Activated T-helper 2 cell treated with anti-CD3 and anti-CD28 coated beads, Interferon-gamma antibody, Interleukin-2, Interleukin-4, amounts not matched to agents 10 μg/mL and 5 μg/mL and 100 μg/mL, durations not matched to agents 14 hours and 24 hours and 36 hours (primary cell): ENCODE measurements at regions not wholly inside any gene's neighbourhood (a gene's known extent, or its start where the extent isn't known, plus 50 kb on each side); places are given as distances from the start of the nearest gene placed in this dataset.
"Not testable (repeated sequence)": the region's sequence is repeated elsewhere in the genome, so short reads cannot be mapped to it uniquely, and the experiment has no call there.

Experiments used
- DNase-seq: peaks from one replicate; pipeline ENCODE4 v3.0.0; 2021; ENCODE audit warnings: low spot score
- H3K27ac Mint-ChIP-seq: one replicate; pipeline ENCODE4 v1.8.0; 2021; ENCODE audit warnings: mixed read lengths
- H3K27me3 Mint-ChIP-seq: one replicate; pipeline ENCODE4 v1.8.0; 2021; ENCODE audit warnings: low read depth, mixed read lengths
- H3K36me3 Mint-ChIP-seq: one replicate; pipeline ENCODE4 v1.8.0; 2021; ENCODE audit warnings: low read depth, mixed read lengths
- H3K4me1 Mint-ChIP-seq: one replicate; pipeline ENCODE4 v1.8.0; 2021; ENCODE audit warnings: low read depth, mixed read lengths
- H3K4me3 Mint-ChIP-seq: one replicate; pipeline ENCODE4 v1.8.0; 2021; ENCODE audit warnings: low read depth, mild to moderate bottlenecking, moderate library complexity, mixed read lengths
- H3K9me3 Mint-ChIP-seq: one replicate; pipeline ENCODE4 v1.8.0; 2021; ENCODE audit warnings: mixed read lengths
- intact Hi-C: fragments of 100-400 bp; cut with micrococcal nuclease; formaldehyde crosslinking; loops from one replicate; pipeline ENCODE4 v1.15.1; 2023

GRCh38 chr4:52372269-52372668 is 286.8 kb downstream of the USP46 start:
- no peaks in the 10 kb centered on the region for H3K36me3 Mint-ChIP-seq
- no peaks in the 10 kb centered on the region for H3K9me3 Mint-ChIP-seq
- intact Hi-C loops = no loop called here
- no peak for DNase-seq
- H3K4me1 Mint-ChIP-seq = no peaks in the 10 kb centered on the region
- no peak overlapping the region for H3K4me3 Mint-ChIP-seq
- H3K27me3 Mint-ChIP-seq = no peaks in the 10 kb centered on the region
- H3K27ac Mint-ChIP-seq = no peak overlapping the region

- no peak overlapping the region for H3K4me3 Mint-ChIP-seq
- H3K36me3 Mint-ChIP-seq = no peaks in the 10 kb centered on the region
- no peak for DNase-seq
- intact Hi-C loops = no loop called here
- no peaks in the 10 kb centered on the region for H3K4me1 Mint-ChIP-seq
- H3K27ac Mint-ChIP-seq = no peak overlapping the region
- H3K27me3 Mint-ChIP-seq = no peaks in the 10 kb centered on the region
- H3K9me3 Mint-ChIP-seq = no peaks in the 10 kb centered on the region
These were observed 286.4 kb downstream of the USP46 start for GRCh38 chr4:52372747-52373146.

GRCh38 chr4:52373650-52374049 is 285.5 kb downstream of the USP46 start:
- Mint-ChIP-seq H3K27me3 (no peaks in the 10 kb centered on the region), H3K9me3 (no peaks in the 10 kb centered on the region), H3K36me3 (no peaks in the 10 kb centered on the region), H3K4me1 (no peaks in the 10 kb centered on the region), H3K27ac (no peak overlapping the region), H3K4me3 (no peak overlapping the region)
- intact Hi-C loops = no loop called here
- no peak for DNase-seq

- Mint-ChIP-seq H3K27me3 (no peaks in the 10 kb centered on the region), H3K9me3 (no peaks in the 10 kb centered on the region), H3K4me3 (no peak overlapping the region), H3K4me1 (no peaks in the 10 kb centered on the region), H3K27ac (no peak overlapping the region), H3K36me3 (no peaks in the 10 kb centered on the region)
- intact Hi-C loops = loop anchor here (5.0 kb wide), 1 partner anchor 1857 kb away; no protein-coding TSS in a partner anchor
- no peak for DNase-seq
These were observed 284.2 kb downstream of the USP46 start for GRCh38 chr4:52374877-52375276.

GRCh38 chr4:52376132-52376704 is 282.9 kb downstream of the USP46 start:
- DNase-seq = no peak
- H3K9me3 Mint-ChIP-seq = no peaks in the 10 kb centered on the region
- H3K27me3 Mint-ChIP-seq = no peaks in the 10 kb centered on the region
- H3K36me3 Mint-ChIP-seq = no peaks in the 10 kb centered on the region
- H3K4me1 Mint-ChIP-seq = no peaks in the 10 kb centered on the region
- H3K27ac Mint-ChIP-seq = no peak overlapping the region
- H3K4me3 Mint-ChIP-seq = no peak overlapping the region
- intact Hi-C loops = loop anchor here (5.0 kb wide), 1 partner anchor 1856 kb away; no protein-coding TSS in a partner anchor

- H3K4me3 Mint-ChIP-seq = no peak overlapping the region
- intact Hi-C loops = loop anchor here (5.0 kb wide), 1 partner anchor 1855 kb away; no protein-coding TSS in a partner anchor
- H3K4me1 Mint-ChIP-seq = no peaks in the 10 kb centered on the region
- H3K27ac Mint-ChIP-seq = no peak overlapping the region
- no peaks in the 10 kb centered on the region for H3K36me3 Mint-ChIP-seq
- DNase-seq = no peak
- H3K9me3 Mint-ChIP-seq = no peaks in the 10 kb centered on the region
- no peaks in the 10 kb centered on the region for H3K27me3 Mint-ChIP-seq
These were observed 281.5 kb downstream of the USP46 start for GRCh38 chr4:52377563-52377962.

- Mint-ChIP-seq H3K27ac (no peak overlapping the region), H3K27me3 (no peaks in the 10 kb centered on the region), H3K4me1 (no peaks in the 10 kb centered on the region), H3K36me3 (no peaks in the 10 kb centered on the region), H3K4me3 (no peak overlapping the region), H3K9me3 (peaks cover 19% of the 10 kb centered on the region)
- intact Hi-C loops = no loop called here
- DNase-seq = no peak
These were observed 251.6 kb downstream of the USP46 start for GRCh38 chr4:52407545-52407944.

GRCh38 chr4:52408032-52408431 is 251.1 kb downstream of the USP46 start:
- no peak for DNase-seq
- H3K9me3 Mint-ChIP-seq = peaks cover 23% of the 10 kb centered on the region
- no peaks in the 10 kb centered on the region for H3K27me3 Mint-ChIP-seq
- H3K27ac Mint-ChIP-seq = no peak overlapping the region
- intact Hi-C loops = no loop called here
- no peak overlapping the region for H3K4me3 Mint-ChIP-seq
- no peaks in the 10 kb centered on the region for H3K4me1 Mint-ChIP-seq
- no peaks in the 10 kb centered on the region for H3K36me3 Mint-ChIP-seq

GRCh38 chr4:52408471-52408870 is 250.6 kb downstream of the USP46 start:
- intact Hi-C loops = no loop called here
- H3K4me1 Mint-ChIP-seq = no peaks in the 10 kb centered on the region
- no peaks in the 10 kb centered on the region for H3K36me3 Mint-ChIP-seq
- H3K4me3 Mint-ChIP-seq = no peak overlapping the region
- no peak for DNase-seq
- H3K27me3 Mint-ChIP-seq = no peaks in the 10 kb centered on the region
- no peak overlapping the region for H3K27ac Mint-ChIP-seq
- H3K9me3 Mint-ChIP-seq = peaks cover 24% of the 10 kb centered on the region

- H3K27me3 Mint-ChIP-seq, DNase-seq, H3K4me1 Mint-ChIP-seq, intact Hi-C loops, H3K27ac Mint-ChIP-seq, H3K4me3 Mint-ChIP-seq, H3K36me3 Mint-ChIP-seq: not testable (repeated sequence)
- H3K9me3 Mint-ChIP-seq = peaks cover 24% of the 10 kb centered on the region
These were observed 249.3 kb downstream of the USP46 start for GRCh38 chr4:52409766-52410165.

GRCh38 chr4:52410971-52411370 is 248.1 kb downstream of the USP46 start:
- no peak for DNase-seq
- Mint-ChIP-seq H3K4me3 (no peak overlapping the region), H3K27me3 (no peaks in the 10 kb centered on the region), H3K4me1 (no peaks in the 10 kb centered on the region), H3K27ac (no peak overlapping the region), H3K36me3 (no peaks in the 10 kb centered on the region), H3K9me3 (peaks cover 24% of the 10 kb centered on the region)
- intact Hi-C loops = no loop called here

GRCh38 chr4:52420330-52420729 is 238.8 kb downstream of the USP46 start:
- no peaks in the 10 kb centered on the region for H3K9me3 Mint-ChIP-seq
- no peaks in the 10 kb centered on the region for H3K36me3 Mint-ChIP-seq
- intact Hi-C loops = no loop called here
- no peak overlapping the region for H3K27ac Mint-ChIP-seq
- no peak overlapping the region for H3K4me3 Mint-ChIP-seq
- H3K4me1 Mint-ChIP-seq = no peaks in the 10 kb centered on the region
- no peak for DNase-seq
- H3K27me3 Mint-ChIP-seq = no peaks in the 10 kb centered on the region

GRCh38 chr4:52421811-52422213 is 237.3 kb downstream of the USP46 start:
- Mint-ChIP-seq H3K27me3 (no peaks in the 10 kb centered on the region), H3K9me3 (no peaks in the 10 kb centered on the region), H3K4me3 (no peak overlapping the region), H3K36me3 (no peaks in the 10 kb centered on the region), H3K27ac (no peak overlapping the region), H3K4me1 (no peaks in the 10 kb centered on the region)
- intact Hi-C loops = no loop called here
- DNase-seq = no peak

- no peak for DNase-seq
- no peaks in the 10 kb centered on the region for H3K27me3 Mint-ChIP-seq
- H3K4me3 Mint-ChIP-seq = no peak overlapping the region
- no peaks in the 10 kb centered on the region for H3K36me3 Mint-ChIP-seq
- no peak overlapping the region for H3K27ac Mint-ChIP-seq
- H3K4me1 Mint-ChIP-seq = no peaks in the 10 kb centered on the region
- H3K9me3 Mint-ChIP-seq = no peaks in the 10 kb centered on the region
- intact Hi-C loops = no loop called here
These were observed 235.1 kb downstream of the USP46 start for GRCh38 chr4:52423967-52424366.
